Breast epithelium (tissue), 3 donors: ENCODE measurements at regions not wholly inside any gene's neighbourhood (a gene's known extent, or its start where the extent isn't known, plus 50 kb on each side); places are given as distances from the start of the nearest gene placed in this dataset.

ENCODE experiments used
- POLR2A ChIP-seq: fragments of 450-650 bp; IDR thresholded peaks from one replicate; pipeline ENCODE4 v1.6.1; 2016; ENCODE audit warnings: antibody characterized with exemption, mild to moderate bottlenecking, moderate library complexity
- POLR2AphosphoS5 ChIP-seq, 3 donors: sonication (generic); formaldehyde crosslinking; IDR thresholded peaks; one replicate each; pipeline ENCODE4 v1.6.1; 2017; ENCODE audit warnings: antibody characterized with exemption in 3 of 3
- TF ChIP-seq, protein P1 (sequence below), 3 donors: fragments of 450-650 bp; IDR thresholded peaks; one replicate each; pipeline ENCODE4 v1.5.1; 2016 to 2017; ENCODE audit warnings: antibody characterized with exemption in 3 of 3, mild to moderate bottlenecking in 3 of 3, moderate library complexity in 3 of 3

DNA sequence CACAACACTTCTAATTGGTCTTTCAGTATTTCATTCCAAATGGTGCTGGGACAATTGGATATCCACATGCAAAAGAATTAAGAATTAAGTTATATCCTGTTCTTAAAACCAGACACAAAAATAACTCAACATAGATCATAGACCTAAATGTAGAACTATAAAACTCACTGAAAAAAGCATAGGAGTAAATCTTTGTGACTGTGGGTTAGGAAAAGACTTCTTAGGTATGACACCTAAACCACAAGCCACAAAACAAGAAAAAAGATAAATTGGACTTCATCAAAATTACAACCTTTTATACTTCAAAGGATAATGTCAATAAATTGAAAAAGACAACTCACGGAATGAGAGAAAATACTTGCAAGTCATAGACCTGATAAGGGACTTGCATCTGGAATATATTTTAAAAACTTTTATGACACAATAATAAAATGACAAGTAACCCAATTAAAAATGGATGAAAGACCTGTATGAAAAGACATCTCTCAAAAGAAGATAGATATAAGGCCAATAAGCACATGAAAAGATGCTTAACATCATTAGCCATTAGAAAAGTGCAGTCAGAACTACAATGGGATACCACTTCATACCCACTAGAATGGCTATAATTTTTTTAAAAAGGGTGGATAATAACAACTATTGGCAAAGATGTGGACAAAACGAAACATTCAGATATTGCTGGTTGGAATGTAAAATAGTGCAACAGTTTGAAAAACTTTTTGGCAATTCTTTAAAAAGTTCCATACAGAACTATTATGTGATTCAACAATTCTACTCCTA, 72.5 kb upstream of the SLC38A4 start:
- TF ChIP-seq, protein P1, sequence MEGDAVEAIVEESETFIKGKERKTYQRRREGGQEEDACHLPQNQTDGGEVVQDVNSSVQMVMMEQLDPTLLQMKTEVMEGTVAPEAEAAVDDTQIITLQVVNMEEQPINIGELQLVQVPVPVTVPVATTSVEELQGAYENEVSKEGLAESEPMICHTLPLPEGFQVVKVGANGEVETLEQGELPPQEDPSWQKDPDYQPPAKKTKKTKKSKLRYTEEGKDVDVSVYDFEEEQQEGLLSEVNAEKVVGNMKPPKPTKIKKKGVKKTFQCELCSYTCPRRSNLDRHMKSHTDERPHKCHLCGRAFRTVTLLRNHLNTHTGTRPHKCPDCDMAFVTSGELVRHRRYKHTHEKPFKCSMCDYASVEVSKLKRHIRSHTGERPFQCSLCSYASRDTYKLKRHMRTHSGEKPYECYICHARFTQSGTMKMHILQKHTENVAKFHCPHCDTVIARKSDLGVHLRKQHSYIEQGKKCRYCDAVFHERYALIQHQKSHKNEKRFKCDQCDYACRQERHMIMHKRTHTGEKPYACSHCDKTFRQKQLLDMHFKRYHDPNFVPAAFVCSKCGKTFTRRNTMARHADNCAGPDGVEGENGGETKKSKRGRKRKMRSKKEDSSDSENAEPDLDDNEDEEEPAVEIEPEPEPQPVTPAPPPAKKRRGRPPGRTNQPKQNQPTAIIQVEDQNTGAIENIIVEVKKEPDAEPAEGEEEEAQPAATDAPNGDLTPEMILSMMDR (IDR thresholded peaks at IDR 0.05), result no peak
- TF ChIP-seq POLR2A (no peak), POLR2AphosphoS5 (IDR thresholded peaks at IDR 0.05) (no peak)
